ENCODE measurements at regions not wholly inside any gene's neighbourhood (a gene's known extent, or its start where the extent isn't known, plus 50 kb on each side); places are given as distances from the start of the nearest gene placed in this dataset.
"Not testable (repeated sequence)": the region's sequence is repeated elsewhere in the genome, so short reads cannot be mapped to it uniquely, and the experiment has no call there.

DNA sequence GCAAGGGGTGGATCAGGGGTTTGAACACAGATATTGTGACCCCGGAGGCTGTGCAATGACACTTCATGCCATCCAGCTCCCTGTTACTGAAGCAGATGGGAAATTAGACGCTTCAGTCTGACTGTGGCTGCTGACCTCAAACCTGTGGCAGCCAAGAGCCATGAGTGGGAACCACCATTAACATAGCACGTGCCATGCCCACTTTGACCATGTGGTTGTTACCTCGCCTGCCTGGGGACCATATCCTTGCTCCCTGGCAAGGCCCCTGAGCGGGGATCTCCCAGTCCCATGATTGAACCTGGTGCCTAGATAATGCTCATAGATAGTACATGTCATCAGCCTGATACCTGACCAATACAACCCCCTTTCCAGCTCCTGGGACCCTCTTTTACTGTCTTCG, 68.9 kb downstream of the CYP26B1 start:
- DNase-seq (ENCODE audit: low read depth) = no peak
- H3K4me3 ChIP-seq (ENCODE audit: low read depth, low read length) = no peak overlapping the region
- no peak for TF ChIP-seq CTCF (IDR thresholded peaks at IDR 0.05; ENCODE audit: low read depth, low read length, missing control alignments)

DNA sequence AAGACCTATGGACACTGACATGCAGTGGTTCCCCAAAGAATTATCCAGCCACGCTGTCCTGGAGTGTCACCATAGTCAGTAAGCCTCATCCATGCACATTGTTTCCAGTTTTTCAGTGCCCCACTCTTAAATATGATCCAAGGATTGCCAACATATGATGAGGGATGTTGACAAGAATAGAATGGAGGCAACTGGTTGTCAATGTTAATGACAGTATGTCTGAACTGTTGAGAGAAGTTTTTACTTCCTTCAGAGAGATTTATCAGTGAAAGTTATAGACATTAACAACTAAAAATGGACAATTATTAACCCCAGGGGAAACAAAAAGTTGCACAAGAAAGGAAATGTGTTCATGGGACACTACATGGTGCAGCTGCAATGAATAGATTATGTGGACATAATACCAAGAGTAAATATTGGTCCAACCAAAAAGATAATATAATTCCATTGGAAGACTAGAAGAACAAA, 69.9 kb downstream of the CYP26B1 start:
- TF ChIP-seq CTCF (IDR thresholded peaks at IDR 0.05; ENCODE audit: low read depth, low read length, missing control alignments) = no peak
- H3K4me3 ChIP-seq (ENCODE audit: low read depth, low read length) = no peak overlapping the region
- DNase-seq (ENCODE audit: low read depth) = no peak

GRCh38 chr2:72073373-72073772, 74.3 kb downstream of the CYP26B1 start:
- not testable (repeated sequence) for DNase-seq (ENCODE audit: low read depth); H3K4me3 ChIP-seq (ENCODE audit: low read depth, low read length)

GRCh38 chr2:72064197-72064596, 83.5 kb downstream of the CYP26B1 start:
- not testable (repeated sequence) for DNase-seq (ENCODE audit: low read depth); H3K4me3 ChIP-seq (ENCODE audit: low read depth, low read length)

DNA sequence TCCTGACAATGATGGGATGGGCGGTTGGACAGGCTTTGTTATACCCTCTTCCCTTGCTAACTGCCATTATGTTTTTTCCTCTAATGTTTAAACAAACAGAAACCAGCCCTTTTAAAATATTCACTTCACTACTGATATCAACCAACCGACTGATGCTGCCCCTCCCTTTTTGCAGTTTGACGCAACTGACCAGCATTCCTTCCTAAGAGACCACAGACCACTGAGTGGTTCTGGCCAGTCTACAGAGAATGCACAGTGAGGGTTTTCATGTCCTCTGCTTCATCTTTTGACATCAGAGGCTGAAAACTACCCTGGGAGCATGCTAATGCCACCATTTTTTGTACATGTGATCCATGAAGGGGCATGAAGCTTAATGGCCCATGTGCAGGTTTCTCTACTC, 85.3 kb downstream of the CYP26B1 start:
- no peak for DNase-seq (ENCODE audit: low read depth)
- TF ChIP-seq CTCF (IDR thresholded peaks at IDR 0.05; ENCODE audit: low read depth, low read length, missing control alignments) = no peak
- H3K4me3 ChIP-seq (ENCODE audit: low read depth, low read length) = no peak overlapping the region

- no peak for TF ChIP-seq CTCF (IDR thresholded peaks at IDR 0.05; ENCODE audit: low read depth, low read length, missing control alignments)
- H3K4me3 ChIP-seq (ENCODE audit: low read depth, low read length) = no peak overlapping the region
- no peak for DNase-seq (ENCODE audit: low read depth)
These were observed 90.4 kb downstream of the CYP26B1 start for GRCh38 chr2:72057308-72057707.

- no peak for DNase-seq (ENCODE audit: low read depth)
- TF ChIP-seq CTCF (IDR thresholded peaks at IDR 0.05; ENCODE audit: low read depth, low read length, missing control alignments) = no peak
- H3K4me3 ChIP-seq (ENCODE audit: low read depth, low read length) = no peak overlapping the region
These were observed 95.6 kb downstream of the CYP26B1 start for GRCh38 chr2:72051971-72052505.

DNA sequence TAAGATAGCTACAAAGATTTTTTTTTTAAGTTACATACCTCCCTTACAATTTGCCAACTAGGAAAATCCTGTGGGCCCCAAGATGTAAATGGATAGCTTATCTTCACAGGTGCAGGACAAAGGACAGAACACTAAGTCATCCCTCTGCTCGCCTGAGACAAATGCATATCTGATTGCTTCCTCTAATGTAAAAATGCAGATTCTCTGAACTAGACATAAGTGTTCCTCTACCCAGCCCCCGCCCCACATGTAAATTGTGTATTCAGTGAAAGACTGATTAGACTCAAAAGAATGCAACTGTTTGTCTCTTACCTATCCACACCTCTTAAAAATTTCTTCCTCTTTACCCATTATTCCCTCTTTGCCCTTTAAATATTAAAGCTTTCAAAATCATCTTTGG, 96.5 kb downstream of the CYP26B1 start:
- H3K4me3 ChIP-seq (ENCODE audit: low read depth, low read length) = no peak overlapping the region
- DNase-seq (ENCODE audit: low read depth) = no peak
- TF ChIP-seq CTCF (IDR thresholded peaks at IDR 0.05; ENCODE audit: low read depth, low read length, missing control alignments) = no peak
